GM12865 (cell line): ENCODE measurements at regions not wholly inside any gene's neighbourhood (a gene's known extent, or its start where the extent isn't known, plus 50 kb on each side); places are given as distances from the start of the nearest gene placed in this dataset.
"Not testable (repeated sequence)": the region's sequence is repeated elsewhere in the genome, so short reads cannot be mapped to it uniquely, and the experiment has no call there.

Experiments
- DNase-seq: peaks from one replicate; pipeline ENCODE4 v3.0.0; 2010; ENCODE audit warnings: low read depth
- H3K4me3 ChIP-seq: 2 replicates; pipeline ENCODE4 v1.5.1; 2011; ENCODE audit warnings: mild to moderate bottlenecking, low read depth, low read length, control low read depth
- CTCF ChIP-seq: IDR thresholded peaks from 2 replicates; pipeline ENCODE4 v1.5.1; 2011; ENCODE audit warnings: low read length, control low read depth, low read depth, inconsistent platforms; ENCODE audit not compliant: insufficient read depth; ENCODE audit errors: missing control alignments

GRCh38 chr3:106303766-106304165 lies 435.0 kb upstream of the CBLB start:
- no peak overlapping the region for H3K4me3 ChIP-seq
- DNase-seq: no peak
- TF ChIP-seq CTCF: no peak

GRCh38 chr3:106305127-106305526 lies 436.3 kb upstream of the CBLB start:
- TF ChIP-seq CTCF: no peak
- no peak overlapping the region for H3K4me3 ChIP-seq
- DNase-seq: no peak

GRCh38 chr3:106305882-106306435 lies 437.1 kb upstream of the CBLB start:
- no peak overlapping the region for H3K4me3 ChIP-seq
- TF ChIP-seq CTCF: no peak
- no peak for DNase-seq

GRCh38 chr3:106309274-106309673 lies 440.5 kb upstream of the CBLB start:
- TF ChIP-seq CTCF: no peak
- H3K4me3 ChIP-seq: no peak overlapping the region
- DNase-seq: no peak

GRCh38 chr3:106309798-106310197 lies 441.0 kb upstream of the CBLB start:
- not testable (repeated sequence) for H3K4me3 ChIP-seq, DNase-seq

- no peak overlapping the region for H3K4me3 ChIP-seq
- no peak for TF ChIP-seq CTCF
- no peak for DNase-seq
Observed at GRCh38 chr3:106317141-106318055, 448.6 kb upstream of the CBLB start.

GRCh38 chr3:106321438-106321837 lies 452.6 kb upstream of the CBLB start:
- H3K4me3 ChIP-seq, DNase-seq: not testable (repeated sequence)

- DNase-seq: no peak
- no peak overlapping the region for H3K4me3 ChIP-seq
- TF ChIP-seq CTCF: no peak
Observed at GRCh38 chr3:106323586-106323985, 454.8 kb upstream of the CBLB start.
